NCI-H1930 (cell line): ENCODE measurements at regions not wholly inside any gene's neighbourhood (a gene's known extent, or its start where the extent isn't known, plus 50 kb on each side); places are given as distances from the start of the nearest gene placed in this dataset.
"Not testable (repeated sequence)": the region's sequence is repeated elsewhere in the genome, so short reads cannot be mapped to it uniquely, and the experiment has no call there.

ENCODE experiments used
- DNase-seq, 2 experiments: peaks; one replicate each; lab custom pipeline; 2025; lab: John Stamatoyannopoulos, UW

- no peak for DNase-seq
Observed at GRCh38 chr7:136324073-136324704, 347.0 kb upstream of the MTPN start.

- no peak for DNase-seq
Observed at GRCh38 chr7:136312592-136312991, 335.4 kb upstream of the MTPN start.

GRCh38 chr7:136309407-136309806 is 332.2 kb upstream of the MTPN start:
- no peak for DNase-seq

GRCh38 chr7:136308230-136308629 is 331.1 kb upstream of the MTPN start:
- no peak for DNase-seq

GRCh38 chr7:136303162-136303561 is 326.0 kb upstream of the MTPN start:
- no peak for DNase-seq

- DNase-seq, result no peak
Observed at GRCh38 chr7:136302049-136302448, 324.9 kb upstream of the MTPN start.

GRCh38 chr7:136294977-136295376 is 317.8 kb upstream of the MTPN start:
- DNase-seq, result no peak

GRCh38 chr7:136293841-136294391 is 316.8 kb upstream of the MTPN start:
- no peak for DNase-seq

GRCh38 chr7:136293272-136293671 is 316.1 kb upstream of the MTPN start:
- DNase-seq, result no peak

- no peak for DNase-seq
Observed at GRCh38 chr7:136292365-136292764, 315.2 kb upstream of the MTPN start.

GRCh38 chr7:136290351-136290750 is 313.2 kb upstream of the MTPN start:
- DNase-seq, result no peak

- no peak for DNase-seq
Observed at GRCh38 chr7:136278057-136278456, 300.9 kb upstream of the MTPN start.

- DNase-seq, result no peak
Observed at GRCh38 chr7:136275794-136276193, 298.6 kb upstream of the MTPN start.

- no peak for DNase-seq
Observed at GRCh38 chr7:136274636-136275345, 297.6 kb upstream of the MTPN start.

GRCh38 chr7:136272934-136273333 is 295.8 kb upstream of the MTPN start:
- DNase-seq, result no peak

GRCh38 chr7:136267822-136268221 is 290.7 kb upstream of the MTPN start:
- no peak for DNase-seq

- DNase-seq, result no peak
Observed at GRCh38 chr7:136266457-136266856, 289.3 kb upstream of the MTPN start.

- DNase-seq, result not testable (repeated sequence)
Observed at GRCh38 chr7:136264304-136264703, 287.1 kb upstream of the MTPN start.

GRCh38 chr7:136263112-136263860 is 286.1 kb upstream of the MTPN start:
- not testable (repeated sequence) for DNase-seq

- not testable (repeated sequence) for DNase-seq
Observed at GRCh38 chr7:136260591-136260990, 283.4 kb upstream of the MTPN start.

- DNase-seq, result no peak
Observed at GRCh38 chr7:136259074-136259473, 281.9 kb upstream of the MTPN start.

GRCh38 chr7:136256491-136256890 is 279.3 kb upstream of the MTPN start:
- no peak for DNase-seq

- DNase-seq, result no peak
Observed at GRCh38 chr7:136254148-136254547, 277.0 kb upstream of the MTPN start.
